Central memory CD8-positive, alpha-beta T cell (primary cell): ENCODE measurements at regions not wholly inside any gene's neighbourhood (a gene's known extent, or its start where the extent isn't known, plus 50 kb on each side); places are given as distances from the start of the nearest gene placed in this dataset.

Experiments
- ATAC-seq: fragments of 150-1000 bp; cut with Tn5 transposase; replicated peaks from 2 replicates; pipeline ENCODE4 v1.10.0; 2022; ENCODE audit warnings: mild to moderate bottlenecking, moderate FRiP score, moderate number of reproducible peaks; ENCODE audit not compliant: poor library complexity, severe bottlenecking; ENCODE audit errors: extremely low read depth
- DNase-seq, 2 donors: peaks; one replicate each; pipeline ENCODE4 v3.0.0; 2021; ENCODE audit warnings: low spot score in 2 of 2
- H3K27ac Mint-ChIP-seq: one replicate; pipeline ENCODE4 v1.8.0; 2022; ENCODE audit warnings: low read depth, mild to moderate bottlenecking, moderate library complexity, mixed read lengths
- H3K27me3 Mint-ChIP-seq: one replicate; pipeline ENCODE4 v1.8.0; 2022; ENCODE audit warnings: mixed read lengths
- H3K36me3 Mint-ChIP-seq: one replicate; pipeline ENCODE4 v1.8.0; 2022; ENCODE audit warnings: mild to moderate bottlenecking, moderate library complexity, mixed read lengths; ENCODE audit not compliant: insufficient read depth
- H3K4me1 Mint-ChIP-seq: one replicate; pipeline ENCODE4 v1.8.0; 2022; ENCODE audit warnings: mixed read lengths
- H3K4me3 Mint-ChIP-seq: one replicate; pipeline ENCODE4 v1.8.0; 2022; ENCODE audit warnings: mild to moderate bottlenecking, moderate library complexity, mixed read lengths
- H3K9me3 Mint-ChIP-seq: one replicate; pipeline ENCODE4 v1.8.0; 2022; ENCODE audit warnings: mixed read lengths

DNA sequence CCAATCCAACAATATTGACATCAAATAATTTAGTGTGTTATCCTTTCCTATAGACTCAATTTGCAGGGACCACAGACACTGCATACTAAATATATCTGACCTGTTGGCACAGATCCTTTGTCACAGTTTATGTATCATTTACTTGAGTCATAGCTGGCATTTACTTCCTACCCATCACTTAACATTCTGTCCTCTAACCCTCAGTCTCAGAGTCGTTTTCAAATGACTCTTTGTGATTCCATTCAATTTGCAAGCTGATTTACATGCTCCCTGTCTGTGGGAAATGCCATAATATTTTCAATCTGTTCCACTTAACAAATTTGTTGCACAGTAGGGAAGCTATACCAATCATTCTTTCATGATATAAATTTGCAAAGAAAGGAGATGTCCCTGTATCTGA lies 265.7 kb upstream of the EDIL3 start:
- DNase-seq (no peak), ATAC-seq (no peak)
- Mint-ChIP-seq H3K27me3 (no peaks in the 10 kb centered on the region), H3K4me1 (no peaks in the 10 kb centered on the region), H3K27ac (no peak overlapping the region), H3K4me3 (no peak overlapping the region), H3K9me3 (peaks cover 7% of the 10 kb centered on the region), H3K36me3 (no peaks in the 10 kb centered on the region)

DNA sequence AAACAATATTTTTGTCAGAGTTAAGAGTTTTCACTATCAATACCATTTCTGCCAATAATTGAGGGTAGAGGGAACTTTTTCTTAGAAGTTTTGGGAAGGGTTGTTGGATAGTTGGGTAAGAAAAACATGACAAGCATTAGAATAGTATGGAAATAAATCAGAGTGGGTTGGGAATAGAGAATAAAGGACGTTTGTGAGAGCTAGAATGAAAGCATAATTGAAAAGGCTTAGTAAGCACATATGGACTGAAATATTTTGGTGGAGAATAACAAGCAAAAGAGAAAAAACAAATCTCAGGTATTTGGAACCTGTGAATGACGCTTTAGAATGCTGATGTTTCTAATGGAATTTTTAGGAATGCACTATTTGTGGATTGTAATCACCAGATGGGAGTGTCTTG lies 262.9 kb upstream of the EDIL3 start:
- Mint-ChIP-seq H3K4me1 (no peaks in the 10 kb centered on the region), H3K4me3 (no peak overlapping the region), H3K27me3 (no peaks in the 10 kb centered on the region), H3K27ac (no peak overlapping the region), H3K9me3 (peaks cover 12% of the 10 kb centered on the region), H3K36me3 (no peaks in the 10 kb centered on the region)
- ATAC-seq: no peak
- no peak for DNase-seq

DNA sequence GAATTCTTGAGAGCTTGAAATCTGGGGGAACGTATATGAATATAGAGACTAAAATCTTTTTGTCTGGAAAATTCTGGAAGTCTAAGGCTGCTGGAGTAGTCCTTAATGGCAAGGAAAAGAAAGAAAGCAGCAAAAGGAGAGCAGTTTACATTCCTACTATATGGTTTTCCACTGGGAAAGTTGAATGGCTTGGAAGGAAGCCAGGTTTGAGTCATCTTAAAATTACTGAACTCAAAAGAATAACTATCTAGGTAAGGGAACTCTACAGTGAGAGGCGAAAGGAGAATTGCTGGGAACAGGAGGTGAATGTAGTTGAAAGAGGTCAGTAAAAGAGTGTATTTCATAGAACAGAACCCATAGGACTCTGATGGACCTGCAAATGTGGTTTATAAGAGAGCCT lies 258.1 kb upstream of the EDIL3 start:
- no peaks in the 10 kb centered on the region for H3K27me3 Mint-ChIP-seq
- ATAC-seq (no peak), DNase-seq (no peak)
- H3K4me1 Mint-ChIP-seq: no peaks in the 10 kb centered on the region
- H3K36me3 Mint-ChIP-seq: no peaks in the 10 kb centered on the region
- H3K27ac Mint-ChIP-seq: no peak overlapping the region
- no peak overlapping the region for H3K4me3 Mint-ChIP-seq
- H3K9me3 Mint-ChIP-seq: peaks cover 12% of the 10 kb centered on the region

DNA sequence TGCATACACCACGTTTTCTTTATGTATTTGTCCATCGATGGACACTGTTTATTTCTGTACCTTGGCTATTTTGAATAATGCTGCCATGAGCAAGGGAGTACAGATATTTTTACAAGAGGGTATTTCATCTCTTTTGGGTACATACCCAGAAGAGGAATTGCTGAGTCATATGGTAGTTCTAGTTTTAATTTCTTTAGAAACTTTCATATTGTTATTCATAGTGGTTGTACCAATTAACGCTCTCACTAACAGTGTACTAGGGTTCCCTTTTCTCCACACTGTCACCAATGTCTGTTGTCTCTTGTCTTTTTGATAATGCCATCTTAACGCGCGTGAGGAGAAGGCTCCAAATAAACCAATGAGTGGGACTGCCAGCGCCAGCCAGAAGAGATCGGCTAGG lies 257.6 kb upstream of the EDIL3 start:
- no peaks in the 10 kb centered on the region for H3K36me3 Mint-ChIP-seq
- H3K9me3 Mint-ChIP-seq: peaks cover 7% of the 10 kb centered on the region
- no peak overlapping the region for H3K4me3 Mint-ChIP-seq
- no peak overlapping the region for H3K27ac Mint-ChIP-seq
- no peak for DNase-seq
- H3K27me3 Mint-ChIP-seq: no peaks in the 10 kb centered on the region
- no peak for ATAC-seq
- no peaks in the 10 kb centered on the region for H3K4me1 Mint-ChIP-seq

DNA sequence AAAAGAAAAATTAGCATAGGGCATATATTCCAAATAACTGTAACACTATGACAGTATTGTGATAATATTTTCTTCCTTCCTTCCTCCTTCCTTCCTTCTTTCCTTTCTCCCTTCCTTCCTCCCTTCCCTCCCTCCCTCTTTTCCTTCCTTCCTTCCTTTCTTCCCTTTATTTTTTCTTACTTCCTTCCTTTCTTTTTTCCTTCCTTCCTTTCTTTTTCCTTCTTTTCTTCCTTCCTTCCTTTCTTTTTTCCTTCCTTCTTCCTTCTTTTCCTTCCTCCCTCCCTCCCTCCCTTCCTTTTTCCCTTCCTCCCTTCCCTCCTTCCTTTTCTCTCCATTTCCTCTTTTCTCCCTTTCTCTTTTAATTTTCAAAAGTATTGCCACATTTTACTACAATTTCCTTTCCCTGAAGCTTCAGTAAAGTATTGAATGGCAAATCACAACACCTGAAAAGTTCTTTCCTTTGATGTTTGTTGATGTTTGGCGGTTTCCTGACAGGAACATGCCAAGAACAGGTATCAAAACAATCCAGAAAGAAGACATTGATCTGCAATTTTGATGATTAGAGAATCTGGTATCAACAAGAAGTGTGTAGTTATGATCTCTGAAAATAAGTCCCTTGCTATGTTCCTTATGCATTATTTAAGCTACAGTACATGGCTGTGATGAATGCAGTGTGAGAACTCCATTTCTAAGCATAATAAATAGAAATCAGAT lies 253.1 kb upstream of the EDIL3 start:
- Mint-ChIP-seq H3K4me1 (no peaks in the 10 kb centered on the region), H3K36me3 (no peaks in the 10 kb centered on the region), H3K4me3 (no peak overlapping the region), H3K27me3 (no peaks in the 10 kb centered on the region), H3K9me3 (no peaks in the 10 kb centered on the region), H3K27ac (no peak overlapping the region)
- DNase-seq (no peak), ATAC-seq (no peak)

DNA sequence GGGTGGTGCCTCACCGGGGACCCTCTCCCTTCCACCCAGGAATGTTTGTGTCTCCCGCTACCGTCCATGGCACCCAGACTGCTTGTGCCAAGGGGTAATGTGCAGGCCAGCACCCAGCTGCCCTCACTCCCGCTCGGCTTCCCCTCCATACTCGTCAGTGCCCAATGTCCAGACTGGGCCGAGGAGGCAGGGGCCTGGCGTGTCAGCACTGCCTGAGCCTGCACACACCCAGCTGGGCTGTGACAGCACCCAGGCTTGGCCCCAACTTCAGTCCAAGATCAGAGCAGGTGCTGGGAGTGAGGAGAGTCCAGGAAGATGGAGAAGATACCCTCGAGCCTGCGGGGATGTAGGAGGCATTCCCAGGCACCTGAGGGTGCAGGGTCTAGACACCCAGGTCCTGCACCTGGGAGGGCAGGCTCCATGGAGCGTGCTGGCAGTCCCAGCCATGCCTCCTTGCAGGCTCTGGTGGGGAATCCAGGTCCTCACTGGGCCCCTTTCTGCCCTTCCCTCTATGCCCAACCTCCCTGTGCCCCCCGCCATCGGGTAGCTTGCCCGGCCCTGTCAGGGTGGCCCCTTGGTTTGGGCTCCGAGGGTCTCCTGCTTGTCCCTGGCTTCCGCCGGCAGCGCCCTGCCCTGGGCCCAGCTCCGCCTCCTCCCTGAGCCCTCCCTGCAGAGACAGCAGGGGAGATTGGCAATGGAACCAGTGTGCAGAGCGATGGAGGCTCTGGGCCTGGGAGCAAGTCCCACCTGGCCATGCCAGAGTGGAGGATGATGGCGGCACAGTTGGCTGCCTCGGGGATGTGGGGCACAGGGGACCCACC lies 250.8 kb upstream of the EDIL3 start:
- ATAC-seq (no peak), DNase-seq (no peak)
- H3K4me3 Mint-ChIP-seq: no peak overlapping the region
- H3K36me3 Mint-ChIP-seq: no peaks in the 10 kb centered on the region
- no peaks in the 10 kb centered on the region for H3K4me1 Mint-ChIP-seq
- H3K27ac Mint-ChIP-seq: no peak overlapping the region
- peaks cover 16% of the 10 kb centered on the region for H3K9me3 Mint-ChIP-seq
- H3K27me3 Mint-ChIP-seq: no peaks in the 10 kb centered on the region

DNA sequence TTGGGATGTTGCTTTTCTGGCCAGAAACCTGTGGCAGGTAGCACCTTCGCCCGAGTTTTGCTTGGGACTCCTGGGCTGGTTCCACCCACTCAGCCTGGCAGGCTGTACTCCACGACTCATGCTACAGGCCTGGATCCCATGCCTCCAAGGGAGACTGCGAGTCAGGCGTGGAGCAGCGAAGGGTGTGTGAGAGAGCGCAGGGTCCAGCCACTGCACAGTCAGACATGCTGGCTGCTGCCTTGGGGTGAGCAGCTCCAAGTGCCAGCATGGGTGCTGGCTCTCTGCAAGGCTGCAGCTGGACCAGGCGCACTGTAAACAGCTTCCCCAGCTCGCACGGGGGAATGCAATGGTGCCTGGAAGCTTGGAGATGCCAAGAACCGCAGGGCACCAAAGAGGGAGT lies 249.6 kb upstream of the EDIL3 start:
- Mint-ChIP-seq H3K9me3 (peaks cover 16% of the 10 kb centered on the region), H3K36me3 (no peaks in the 10 kb centered on the region), H3K27me3 (no peaks in the 10 kb centered on the region), H3K27ac (no peak overlapping the region), H3K4me3 (no peak overlapping the region), H3K4me1 (no peaks in the 10 kb centered on the region)
- DNase-seq (no peak), ATAC-seq (no peak)

DNA sequence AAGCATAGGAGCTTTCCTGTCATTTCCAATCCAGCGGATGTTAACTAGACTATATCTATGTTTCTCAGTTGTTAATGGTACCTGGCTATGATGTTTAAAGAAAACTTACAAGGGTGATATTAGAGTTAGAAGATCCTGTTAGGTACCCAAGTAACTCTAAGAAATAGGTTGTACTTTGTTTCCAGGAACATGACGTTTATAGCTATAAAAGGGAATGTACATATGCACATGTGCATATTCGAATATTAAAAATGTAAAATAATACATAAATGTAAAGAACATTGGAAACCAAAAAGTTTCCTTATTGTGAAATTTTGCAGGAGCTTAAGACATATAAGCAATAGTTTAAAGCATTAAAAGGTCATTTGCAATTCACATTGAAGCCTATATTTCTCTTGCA lies 247.7 kb upstream of the EDIL3 start:
- Mint-ChIP-seq H3K9me3 (peaks cover 16% of the 10 kb centered on the region), H3K4me1 (no peaks in the 10 kb centered on the region), H3K27me3 (no peaks in the 10 kb centered on the region), H3K36me3 (no peaks in the 10 kb centered on the region), H3K27ac (no peak overlapping the region), H3K4me3 (no peak overlapping the region)
- DNase-seq (no peak), ATAC-seq (no peak)

DNA sequence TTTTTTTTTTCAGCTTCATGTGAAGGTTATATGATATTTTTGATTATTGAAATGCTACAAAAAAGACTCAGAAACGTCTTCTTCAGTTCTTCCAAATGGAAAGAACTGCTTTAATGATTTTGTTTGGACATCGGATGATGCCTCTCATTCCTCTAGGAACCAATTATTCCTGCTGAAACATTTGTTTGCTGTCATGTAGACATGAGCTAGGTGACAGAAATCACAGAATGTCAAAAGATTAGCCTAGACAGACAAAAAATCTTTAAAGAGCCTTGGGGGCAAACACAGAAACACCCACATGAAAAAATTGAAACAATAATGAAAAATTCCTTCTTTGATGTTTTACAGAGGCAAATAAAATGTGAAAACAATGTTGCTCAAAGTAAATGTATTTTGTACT lies 244.2 kb upstream of the EDIL3 start:
- DNase-seq (no peak), ATAC-seq (no peak)
- H3K27ac Mint-ChIP-seq: no peak overlapping the region
- no peaks in the 10 kb centered on the region for H3K36me3 Mint-ChIP-seq
- peaks cover 22% of the 10 kb centered on the region for H3K9me3 Mint-ChIP-seq
- H3K27me3 Mint-ChIP-seq: no peaks in the 10 kb centered on the region
- no peaks in the 10 kb centered on the region for H3K4me1 Mint-ChIP-seq
- H3K4me3 Mint-ChIP-seq: no peak overlapping the region

DNA sequence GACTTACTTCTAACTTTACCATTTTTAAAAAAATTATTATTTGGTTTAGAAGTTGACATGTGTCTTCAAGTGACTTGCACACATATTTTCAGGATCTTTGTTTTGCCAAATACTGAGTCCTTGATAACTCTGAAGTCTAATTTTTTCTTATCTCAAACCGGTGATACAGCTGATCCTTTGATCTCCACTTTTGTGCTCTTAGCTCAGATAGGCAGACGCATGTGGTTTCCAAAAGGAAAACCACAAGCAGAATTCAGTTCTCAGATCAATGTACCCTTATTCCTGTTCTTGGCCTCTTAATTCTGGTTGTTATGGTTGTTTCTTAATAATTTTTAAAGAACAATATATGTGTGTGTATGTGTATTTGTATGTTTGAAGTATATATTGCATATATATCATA lies 238.3 kb upstream of the EDIL3 start:
- ATAC-seq: no peak
- no peaks in the 10 kb centered on the region for H3K36me3 Mint-ChIP-seq
- H3K9me3 Mint-ChIP-seq: peaks cover 14% of the 10 kb centered on the region
- no peaks in the 10 kb centered on the region for H3K27me3 Mint-ChIP-seq
- no peak overlapping the region for H3K27ac Mint-ChIP-seq
- DNase-seq: no peak
- no peak overlapping the region for H3K4me3 Mint-ChIP-seq
- no peaks in the 10 kb centered on the region for H3K4me1 Mint-ChIP-seq

DNA sequence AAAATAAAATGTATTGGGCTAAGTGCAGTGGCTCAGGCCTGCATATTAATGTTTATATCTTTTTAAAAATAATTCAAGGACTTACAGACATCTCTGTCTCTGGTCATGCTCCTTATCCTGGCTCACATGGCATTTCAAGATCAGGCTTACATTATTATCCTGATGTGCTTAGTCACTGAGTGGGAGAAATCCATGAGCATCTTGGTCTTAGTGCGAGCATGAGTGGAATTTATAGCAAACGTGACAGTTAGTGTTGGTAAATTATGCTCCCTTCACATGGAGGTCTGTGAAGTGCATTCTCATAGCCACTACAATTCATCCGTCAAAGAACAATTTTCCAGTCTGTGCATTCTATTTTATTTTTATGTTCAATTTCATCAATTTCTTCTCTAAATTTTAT lies 237.8 kb upstream of the EDIL3 start:
- no peak for ATAC-seq
- DNase-seq: no peak
- no peak overlapping the region for H3K27ac Mint-ChIP-seq
- no peak overlapping the region for H3K4me3 Mint-ChIP-seq
- H3K27me3 Mint-ChIP-seq: no peaks in the 10 kb centered on the region
- no peaks in the 10 kb centered on the region for H3K36me3 Mint-ChIP-seq
- H3K4me1 Mint-ChIP-seq: no peaks in the 10 kb centered on the region
- H3K9me3 Mint-ChIP-seq: peaks cover 14% of the 10 kb centered on the region

DNA sequence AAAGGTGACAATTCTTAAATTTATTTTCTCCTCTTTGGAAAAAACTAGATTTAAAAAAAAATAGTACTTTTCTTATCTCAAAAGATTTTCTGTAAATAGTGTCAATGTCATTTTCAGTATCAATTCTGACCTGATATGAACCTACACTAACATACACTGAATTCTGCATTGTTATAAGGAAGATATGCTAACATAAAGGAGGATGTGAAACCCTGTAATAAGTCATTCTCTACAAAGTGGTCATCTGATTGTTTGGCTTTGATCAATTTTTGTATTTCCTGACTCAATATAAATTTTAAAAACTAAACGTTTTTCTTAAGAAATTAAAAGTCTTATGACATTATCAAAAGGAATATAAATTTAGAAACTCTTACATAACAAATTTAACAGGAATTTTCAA lies 233.6 kb upstream of the EDIL3 start:
- no peaks in the 10 kb centered on the region for H3K36me3 Mint-ChIP-seq

DNA sequence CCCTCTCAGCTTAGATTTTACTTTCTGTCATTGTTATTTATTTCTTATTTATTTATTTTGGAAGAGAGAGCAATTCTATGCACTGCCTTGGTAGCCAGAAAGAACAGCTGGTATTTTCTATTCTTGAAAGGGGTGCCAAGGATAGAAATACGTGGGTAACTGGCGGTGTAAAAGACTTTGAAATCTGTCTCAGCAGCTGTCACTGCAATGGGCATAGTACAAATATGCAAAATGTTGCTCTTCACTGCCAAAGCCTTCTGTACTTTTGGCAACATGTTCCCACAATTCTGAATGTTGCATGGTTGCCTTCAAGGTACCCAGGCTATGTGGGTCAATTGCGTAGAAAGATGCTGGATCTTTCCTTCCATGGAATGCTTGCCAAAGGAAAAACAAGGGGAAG lies 230.2 kb upstream of the EDIL3 start:
- DNase-seq (no peak), ATAC-seq (no peak)
- H3K9me3 Mint-ChIP-seq: no peaks in the 10 kb centered on the region
- no peaks in the 10 kb centered on the region for H3K27me3 Mint-ChIP-seq
- H3K4me3 Mint-ChIP-seq: no peak overlapping the region
- H3K27ac Mint-ChIP-seq: no peak overlapping the region
- H3K4me1 Mint-ChIP-seq: no peaks in the 10 kb centered on the region
- no peaks in the 10 kb centered on the region for H3K36me3 Mint-ChIP-seq

More for the DNA sequence above, 233.6 kb upstream of the EDIL3 start:
- peaks cover 5% of the 10 kb centered on the region for H3K9me3 Mint-ChIP-seq
- no peak overlapping the region for H3K27ac Mint-ChIP-seq
- H3K4me3 Mint-ChIP-seq: no peak overlapping the region
- H3K4me1 Mint-ChIP-seq: no peaks in the 10 kb centered on the region
- DNase-seq (no peak), ATAC-seq (no peak)
- H3K27me3 Mint-ChIP-seq: no peaks in the 10 kb centered on the region
